Erythroblast (primary cell): ENCODE measurements at regions not wholly inside any gene's neighbourhood (a gene's known extent, or its start where the extent isn't known, plus 50 kb on each side); places are given as distances from the start of the nearest gene placed in this dataset.

Source experiments
- GATA1 ChIP-seq: IDR thresholded peaks from 2 replicates; pipeline ENCODE4 v1.6.1; 2011; ENCODE audit warnings: low read depth, mild to moderate bottlenecking, control low read depth, low read length, moderate library complexity
- POLR2A ChIP-seq: IDR thresholded peaks from 2 replicates; pipeline ENCODE4 v1.6.1; 2011; ENCODE audit warnings: mild to moderate bottlenecking, low read length

DNA sequence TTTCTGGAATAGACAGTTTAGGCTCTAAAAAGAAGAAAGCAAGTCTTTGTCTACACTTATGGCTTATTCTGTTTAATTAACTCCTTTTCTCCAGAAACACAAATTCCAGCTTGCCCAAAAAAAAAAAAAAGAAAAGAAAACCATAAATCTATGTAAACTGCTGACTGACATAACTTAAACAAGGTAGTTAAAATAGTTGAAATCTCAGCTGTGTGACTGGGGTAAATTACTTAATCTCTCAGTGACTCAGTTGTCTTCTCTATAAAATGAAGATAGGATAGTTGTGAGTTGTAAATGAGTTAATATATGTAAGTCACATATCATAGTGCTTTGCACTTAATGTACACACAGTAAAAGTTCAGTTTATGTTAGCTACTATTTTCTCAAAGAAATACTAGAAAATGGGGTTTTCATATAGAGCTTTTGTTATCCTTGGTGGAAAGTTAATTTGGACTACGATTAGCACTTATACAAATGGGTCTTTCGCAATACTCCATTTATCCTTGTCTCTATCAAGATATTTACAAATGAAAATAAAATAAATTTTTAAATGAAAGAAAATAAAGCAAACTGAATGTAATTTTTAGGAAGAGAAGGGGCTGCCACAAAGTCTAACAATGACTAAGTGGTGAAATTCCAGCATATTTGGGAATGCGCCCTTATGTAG, 200.9 kb downstream of the MBL2 start:
- no peak for TF ChIP-seq POLR2A
- no peak for TF ChIP-seq GATA1
